IMR-90 (cell line): ENCODE measurements at regions not wholly inside any gene's neighbourhood (a gene's known extent, or its start where the extent isn't known, plus 50 kb on each side); places are given as distances from the start of the nearest gene placed in this dataset.

Experiments used
- ATAC-seq: fragments of 200-7000 bp; cut with Tn5 transposase; 2 replicates; pipeline ENCODE4 v1.9.1; 2020; ENCODE audit warnings: low read depth, mild to moderate bottlenecking, moderate library complexity
- BruUV-seq: library from RNA; stranded (reverse); fragments of 400-500 nt; replicated peaks from 2 replicates; lab custom pipeline; 2021; lab: Mats Ljungman, UMichigan
- CTCF ChIA-PET: fragments of 300-600 bp; formaldehyde crosslinking; extraction: SDS; loops from one replicate; lab custom pipeline; 2021; ENCODE audit warnings: antibody characterized with exemption; lab: Yijun Ruan, JAX
- POLR2A ChIA-PET: fragments of 300-600 bp; sonication (Branson Sonifier 250); formaldehyde crosslinking; loops from one replicate; lab custom pipeline; 2022; ENCODE audit warnings: antibody characterized with exemption; ENCODE audit not compliant: unreplicated experiment; lab: Charles Lee
- DNase-seq: peaks from one replicate; pipeline ENCODE4 v3.0.0; 2013
- H2AFZ ChIP-seq: replicated peaks from 2 replicates; pipeline ENCODE3; 2013; ENCODE audit warnings: low read length, mild to moderate bottlenecking; ENCODE audit not compliant: poor library complexity
- H2AK5ac ChIP-seq: 2 replicates; pipeline ENCODE4 v1.6.1; 2013; ENCODE audit warnings: low read depth, low read length, inconsistent platforms
- H2AK9ac ChIP-seq: replicated peaks from 2 replicates; pipeline ENCODE3; 2013; ENCODE audit warnings: mild to moderate bottlenecking, low read depth, low read length, moderate library complexity; ENCODE audit not compliant: poor library complexity
- H2BK120ac ChIP-seq: 2 replicates; pipeline ENCODE4 v1.6.1; 2013; ENCODE audit warnings: low read depth, low read length, inconsistent platforms
- H2BK15ac ChIP-seq: 3 replicates; pipeline ENCODE4 v1.6.1; 2013; ENCODE audit warnings: low read depth, low read length, inconsistent platforms
- H2BK20ac ChIP-seq: 2 replicates; pipeline ENCODE4 v1.6.1; 2013; ENCODE audit warnings: low read depth, mild to moderate bottlenecking, inconsistent platforms, low read length, moderate library complexity
- H2BK5ac ChIP-seq: 2 replicates; pipeline ENCODE4 v1.6.1; 2013; ENCODE audit warnings: mild to moderate bottlenecking, low read depth, low read length, inconsistent platforms; ENCODE audit not compliant: poor library complexity, severe bottlenecking
- H3K14ac ChIP-seq: replicated peaks from 2 replicates; pipeline ENCODE4 v1.6.1; 2013; ENCODE audit warnings: low read depth, low read length, inconsistent platforms
- H3K18ac ChIP-seq: 2 replicates; pipeline ENCODE4 v1.6.1; 2013; ENCODE audit warnings: low read depth, low read length, control low read depth
- H3K23ac ChIP-seq: 2 replicates; pipeline ENCODE4 v1.6.1; 2013; ENCODE audit warnings: low read depth, low read length, inconsistent platforms
- H3K27ac ChIP-seq: 2 replicates; pipeline ENCODE4 v1.5.1; 2013; ENCODE audit warnings: mild to moderate bottlenecking, control low read depth, low read length; ENCODE audit not compliant: insufficient read depth
- H3K27me3 ChIP-seq: 2 replicates; pipeline ENCODE4 v1.6.1; 2013; ENCODE audit warnings: low read length; ENCODE audit not compliant: control insufficient read depth, insufficient read depth
- H3K36me3 ChIP-seq: 2 replicates; pipeline ENCODE4 v1.6.1; 2013; ENCODE audit warnings: low read length, mixed read lengths; ENCODE audit not compliant: control insufficient read depth, insufficient read depth
- H3K4ac ChIP-seq: 2 replicates; pipeline ENCODE4 v1.6.1; 2013; ENCODE audit warnings: low read depth, low read length, inconsistent platforms
- H3K4me1 ChIP-seq: 2 replicates; pipeline ENCODE4 v1.6.1; 2013; ENCODE audit warnings: low read length, mixed read lengths; ENCODE audit not compliant: control insufficient read depth, insufficient read depth
- H3K4me2 ChIP-seq: 2 replicates; pipeline ENCODE4 v1.6.1; 2013; ENCODE audit warnings: low read depth, mild to moderate bottlenecking, control low read depth, low read length, moderate library complexity
- H3K4me3 ChIP-seq: 2 replicates; pipeline ENCODE4 v1.5.1; 2013; ENCODE audit warnings: low read depth, mild to moderate bottlenecking, control low read depth, low read length, moderate library complexity; ENCODE audit not compliant: insufficient read depth
- H3K56ac ChIP-seq: 2 replicates; pipeline ENCODE4 v1.6.1; 2013; ENCODE audit warnings: low read length, inconsistent platforms; ENCODE audit not compliant: insufficient read depth; ENCODE audit errors: extremely low read depth
- H3K79me1 ChIP-seq, 2 experiments: 2 replicates each; pipeline ENCODE4 v1.6.1; 2013; ENCODE audit warnings: low read length in 2 of 2, inconsistent platforms in 1 of 2, low read depth in 1 of 2
- H3K9ac ChIP-seq: 2 replicates; pipeline ENCODE4 v1.6.1; 2013; ENCODE audit warnings: low read depth, low read length, control low read depth
- H3K9me1 ChIP-seq: 2 replicates; pipeline ENCODE4 v1.6.1; 2013; ENCODE audit warnings: low read length, inconsistent platforms; ENCODE audit not compliant: insufficient read depth
- H3K9me3 ChIP-seq: 2 replicates; pipeline ENCODE4 v1.6.1; 2013; ENCODE audit warnings: low read length; ENCODE audit not compliant: control insufficient read depth, insufficient read depth
- H4K20me1 ChIP-seq: 2 replicates; pipeline ENCODE4 v1.6.1; 2013; ENCODE audit warnings: low read length, inconsistent platforms; ENCODE audit not compliant: insufficient read depth
- H4K5ac ChIP-seq: 2 replicates; pipeline ENCODE4 v1.6.1; 2013; ENCODE audit warnings: mild to moderate bottlenecking, low read depth, low read length, control low read depth
- H4K8ac ChIP-seq, 2 experiments: 2 replicates each; pipeline ENCODE4 v1.6.1; 2013; ENCODE audit warnings: low read depth in 2 of 2, low read length in 2 of 2, control low read depth in 1 of 2, inconsistent platforms in 1 of 2
- H4K91ac ChIP-seq: 2 replicates; pipeline ENCODE4 v1.6.1; 2013; ENCODE audit warnings: low read depth, low read length, inconsistent platforms; ENCODE audit not compliant: insufficient read depth
- MAFK ChIP-seq: IDR thresholded peaks from 2 replicates; pipeline ENCODE4 v1.6.1; 2012; ENCODE audit warnings: low read depth, low read length, improper control_type of control experiment
- MAZ ChIP-seq: IDR thresholded peaks from 2 replicates; pipeline ENCODE4 v1.6.1; 2012; ENCODE audit warnings: low read depth, mild to moderate bottlenecking, low read length, improper control_type of control experiment, moderate library complexity, borderline replicate concordance
- RAD21 ChIP-seq: IDR thresholded peaks from 2 replicates; pipeline ENCODE4 v1.6.1; 2012; ENCODE audit warnings: low read length, improper control_type of control experiment
- RCOR1 ChIP-seq: IDR thresholded peaks from 2 replicates; pipeline ENCODE4 v1.6.1; 2012; ENCODE audit warnings: mild to moderate bottlenecking, low read length, improper control_type of control experiment; ENCODE audit not compliant: insufficient replicate concordance
- dilution Hi-C: fragments of 300-500 bp; cut with HindIII; formaldehyde crosslinking; loops from one replicate; pipeline ENCODE4 v1.14.3; 2018; ENCODE audit warnings: low sequenced_read_pairs; ENCODE audit not compliant: unreplicated experiment
- in situ Hi-C: fragments of 300-500 bp; cut with MboI; formaldehyde crosslinking; loops from 3 replicates; pipeline ENCODE4 v1.14.3; 2019; ENCODE audit warnings: low sequenced_read_pairs, inconsistent platforms, mixed read lengths
- intact Hi-C: fragments of 100-400 bp; cut with micrococcal nuclease; formaldehyde crosslinking; loops from 2 replicates; pipeline ENCODE4 v1.10.0; 2022
- TF ChIP-seq, protein P1 (sequence below): fragments of 150-350 bp; IDR thresholded peaks from 2 replicates; pipeline ENCODE4 v1.6.1; 2016; ENCODE audit warnings: low read depth, mild to moderate bottlenecking, low read length, moderate library complexity, borderline replicate concordance
- TF ChIP-seq, protein P2 (sequence below): conservative IDR thresholded peaks from 2 replicates; pipeline ENCODE4 v1.5.1; 2012; ENCODE audit warnings: mild to moderate bottlenecking, low read depth, low read length, improper control_type of control experiment

DNA sequence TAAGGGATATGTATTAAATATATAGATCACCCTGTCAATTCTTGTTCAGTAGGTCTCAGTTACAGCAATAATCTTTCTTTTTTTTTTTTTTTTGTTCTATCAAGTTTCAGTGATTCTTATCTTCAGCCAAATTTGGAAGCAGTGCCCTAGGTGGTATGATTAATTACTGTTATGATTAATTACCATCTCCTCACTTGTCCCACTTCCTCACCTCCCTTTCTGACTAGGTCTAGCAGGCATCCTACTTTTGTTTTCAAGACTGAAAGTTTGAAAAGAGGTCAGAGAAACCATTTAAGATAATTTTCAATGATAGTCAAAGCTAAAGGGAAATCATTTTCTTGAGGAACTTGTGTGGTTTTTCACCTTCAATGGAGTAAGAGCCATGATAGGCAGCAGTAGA is 144.0 kb upstream of the CNTN4 start:
- Histone ChIP-seq H3K9me3 (peaks cover 12% of the 10 kb centered on the region), H3K4me2 (no peak overlapping the region), H3K27me3 (no peaks in the 10 kb centered on the region), H3K18ac (no peak overlapping the region), H3K9me1 (no peaks in the 10 kb centered on the region), H3K36me3 (no peaks in the 10 kb centered on the region), H3K4ac (no peak overlapping the region), H3K23ac (no peak overlapping the region), H2BK20ac (no peak overlapping the region), H4K20me1 (no peaks in the 10 kb centered on the region), H4K5ac (no peak overlapping the region), H2AK9ac (no peak overlapping the region), H3K4me3 (no peak overlapping the region), H3K9ac (no peak overlapping the region), H3K14ac (no peak overlapping the region), H3K4me1 (no peaks in the 10 kb centered on the region), H2AK5ac (no peak overlapping the region), H3K56ac (no peak overlapping the region), H4K8ac (no peak overlapping the region), H4K91ac (no peak overlapping the region), H2AFZ (no peak overlapping the region), H3K79me1 (no peaks in the 10 kb centered on the region), H2BK15ac (no peak overlapping the region), H2BK120ac (no peak overlapping the region), H2BK5ac (no peak overlapping the region), H3K27ac (no peak overlapping the region)
- BruUV-seq, result no TSS peak
- in situ Hi-C loops, result no loop called here
- DNase-seq (no peak), ATAC-seq (no peak)
- ChIA-PET POLR2A (no interaction called here), CTCF (no interaction called here)
- dilution Hi-C loops, result no loop called here
- TF ChIP-seq, protein P1, sequence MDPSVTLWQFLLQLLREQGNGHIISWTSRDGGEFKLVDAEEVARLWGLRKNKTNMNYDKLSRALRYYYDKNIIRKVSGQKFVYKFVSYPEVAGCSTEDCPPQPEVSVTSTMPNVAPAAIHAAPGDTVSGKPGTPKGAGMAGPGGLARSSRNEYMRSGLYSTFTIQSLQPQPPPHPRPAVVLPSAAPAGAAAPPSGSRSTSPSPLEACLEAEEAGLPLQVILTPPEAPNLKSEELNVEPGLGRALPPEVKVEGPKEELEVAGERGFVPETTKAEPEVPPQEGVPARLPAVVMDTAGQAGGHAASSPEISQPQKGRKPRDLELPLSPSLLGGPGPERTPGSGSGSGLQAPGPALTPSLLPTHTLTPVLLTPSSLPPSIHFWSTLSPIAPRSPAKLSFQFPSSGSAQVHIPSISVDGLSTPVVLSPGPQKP, result no peak
- TF ChIP-seq RAD21 (no peak), MAZ (no peak), RCOR1 (no peak), MAFK (no peak)
- TF ChIP-seq, protein P2, sequence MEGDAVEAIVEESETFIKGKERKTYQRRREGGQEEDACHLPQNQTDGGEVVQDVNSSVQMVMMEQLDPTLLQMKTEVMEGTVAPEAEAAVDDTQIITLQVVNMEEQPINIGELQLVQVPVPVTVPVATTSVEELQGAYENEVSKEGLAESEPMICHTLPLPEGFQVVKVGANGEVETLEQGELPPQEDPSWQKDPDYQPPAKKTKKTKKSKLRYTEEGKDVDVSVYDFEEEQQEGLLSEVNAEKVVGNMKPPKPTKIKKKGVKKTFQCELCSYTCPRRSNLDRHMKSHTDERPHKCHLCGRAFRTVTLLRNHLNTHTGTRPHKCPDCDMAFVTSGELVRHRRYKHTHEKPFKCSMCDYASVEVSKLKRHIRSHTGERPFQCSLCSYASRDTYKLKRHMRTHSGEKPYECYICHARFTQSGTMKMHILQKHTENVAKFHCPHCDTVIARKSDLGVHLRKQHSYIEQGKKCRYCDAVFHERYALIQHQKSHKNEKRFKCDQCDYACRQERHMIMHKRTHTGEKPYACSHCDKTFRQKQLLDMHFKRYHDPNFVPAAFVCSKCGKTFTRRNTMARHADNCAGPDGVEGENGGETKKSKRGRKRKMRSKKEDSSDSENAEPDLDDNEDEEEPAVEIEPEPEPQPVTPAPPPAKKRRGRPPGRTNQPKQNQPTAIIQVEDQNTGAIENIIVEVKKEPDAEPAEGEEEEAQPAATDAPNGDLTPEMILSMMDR, result no peak
- intact Hi-C loops, result no loop called here
